GOT3 (cell line): ENCODE measurements at regions not wholly inside any gene's neighbourhood (a gene's known extent, or its start where the extent isn't known, plus 50 kb on each side); places are given as distances from the start of the nearest gene placed in this dataset.

ENCODE experiments used
- DNase-seq: peaks from one replicate; lab custom pipeline; 2025; ENCODE audit warnings: mixed read lengths; lab: John Stamatoyannopoulos, UW

- DNase-seq: no peak
Measured at GRCh38 chr13:109516186-109516585, 270.2 kb downstream of the IRS2 start.

GRCh38 chr13:109510013-109510412, 276.4 kb downstream of the IRS2 start:
- no peak for DNase-seq

- no peak for DNase-seq
Measured at GRCh38 chr13:109509154-109509900, 277.1 kb downstream of the IRS2 start.

- DNase-seq: no peak
Measured at GRCh38 chr13:109500146-109500773, 286.1 kb downstream of the IRS2 start.

GRCh38 chr13:109497917-109498316, 288.5 kb downstream of the IRS2 start:
- no peak for DNase-seq

GRCh38 chr13:109496216-109496615, 290.2 kb downstream of the IRS2 start:
- no peak for DNase-seq

- no peak for DNase-seq
Measured at GRCh38 chr13:109494925-109495369, 291.4 kb downstream of the IRS2 start.

GRCh38 chr13:109485136-109485794, 301.1 kb downstream of the IRS2 start:
- DNase-seq: no peak

GRCh38 chr13:109483284-109483683, 303.1 kb downstream of the IRS2 start:
- no peak for DNase-seq

GRCh38 chr13:109481040-109481439, 305.3 kb downstream of the IRS2 start:
- DNase-seq: no peak

- DNase-seq: no peak
Measured at GRCh38 chr13:109480011-109480955, 306.1 kb downstream of the IRS2 start.

GRCh38 chr13:109479534-109479933, 306.8 kb downstream of the IRS2 start:
- no peak for DNase-seq

GRCh38 chr13:109476001-109476400, 310.4 kb downstream of the IRS2 start:
- no peak for DNase-seq

- no peak for DNase-seq
Measured at GRCh38 chr13:109468123-109468522, 318.3 kb downstream of the IRS2 start.

- no peak for DNase-seq
Measured at GRCh38 chr13:109465148-109465547, 321.2 kb downstream of the IRS2 start.

- no peak for DNase-seq
Measured at GRCh38 chr13:109454167-109454917, 332.0 kb downstream of the IRS2 start.

GRCh38 chr13:109451726-109452125, 334.7 kb downstream of the IRS2 start:
- no peak for DNase-seq

GRCh38 chr13:109448629-109449028, 337.8 kb downstream of the IRS2 start:
- no peak for DNase-seq

GRCh38 chr13:109447667-109448066, 338.7 kb downstream of the IRS2 start:
- no peak for DNase-seq

- no peak for DNase-seq
Measured at GRCh38 chr13:109440320-109440719, 346.1 kb downstream of the IRS2 start.

- DNase-seq: no peak
Measured at GRCh38 chr13:109439813-109440212, 346.6 kb downstream of the IRS2 start.
